ENCODE measurements at regions not wholly inside any gene's neighbourhood (a gene's known extent, or its start where the extent isn't known, plus 50 kb on each side); places are given as distances from the start of the nearest gene placed in this dataset.

- Histone ChIP-seq H3K36me3 (no peaks in the 10 kb centered on the region), H3K4me1 (ENCODE audit: control insufficient read depth in 1 of 2, low read depth in 2 of 2) (no peaks in the 10 kb centered on the region), H3K27me3 (replicated peaks; ENCODE audit: insufficient read depth) (no peaks in the 10 kb centered on the region), H3K27ac (no peak overlapping the region), H3K4me3 (no peak overlapping the region), H3K9me3 (no peaks in the 10 kb centered on the region)
- TF ChIP-seq, protein P1, sequence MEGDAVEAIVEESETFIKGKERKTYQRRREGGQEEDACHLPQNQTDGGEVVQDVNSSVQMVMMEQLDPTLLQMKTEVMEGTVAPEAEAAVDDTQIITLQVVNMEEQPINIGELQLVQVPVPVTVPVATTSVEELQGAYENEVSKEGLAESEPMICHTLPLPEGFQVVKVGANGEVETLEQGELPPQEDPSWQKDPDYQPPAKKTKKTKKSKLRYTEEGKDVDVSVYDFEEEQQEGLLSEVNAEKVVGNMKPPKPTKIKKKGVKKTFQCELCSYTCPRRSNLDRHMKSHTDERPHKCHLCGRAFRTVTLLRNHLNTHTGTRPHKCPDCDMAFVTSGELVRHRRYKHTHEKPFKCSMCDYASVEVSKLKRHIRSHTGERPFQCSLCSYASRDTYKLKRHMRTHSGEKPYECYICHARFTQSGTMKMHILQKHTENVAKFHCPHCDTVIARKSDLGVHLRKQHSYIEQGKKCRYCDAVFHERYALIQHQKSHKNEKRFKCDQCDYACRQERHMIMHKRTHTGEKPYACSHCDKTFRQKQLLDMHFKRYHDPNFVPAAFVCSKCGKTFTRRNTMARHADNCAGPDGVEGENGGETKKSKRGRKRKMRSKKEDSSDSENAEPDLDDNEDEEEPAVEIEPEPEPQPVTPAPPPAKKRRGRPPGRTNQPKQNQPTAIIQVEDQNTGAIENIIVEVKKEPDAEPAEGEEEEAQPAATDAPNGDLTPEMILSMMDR (IDR thresholded peaks at IDR 0.05) = no peak
- ATAC-seq (ENCODE audit: insufficient number of reproducible peaks, low FRiP score, low read depth) (no peak), DNase-seq (ENCODE audit: low spot score) (no peak)
Measured at GRCh38 chr5:4419281-4419680, 720.8 kb upstream of the ADAMTS16 start.

GRCh38 chr5:4420177-4420576, 720.0 kb upstream of the ADAMTS16 start:
- H3K4me1 ChIP-seq (ENCODE audit: control insufficient read depth in 1 of 2, low read depth in 2 of 2) = no peaks in the 10 kb centered on the region
- H3K36me3 ChIP-seq = no peaks in the 10 kb centered on the region
- no peak overlapping the region for H3K27ac ChIP-seq
- TF ChIP-seq, protein P1 (IDR thresholded peaks at IDR 0.05) = no peak
- ATAC-seq (ENCODE audit: insufficient number of reproducible peaks, low FRiP score, low read depth) (no peak), DNase-seq (ENCODE audit: low spot score) (no peak)
- no peaks in the 10 kb centered on the region for H3K9me3 ChIP-seq
- no peaks in the 10 kb centered on the region for H3K27me3 ChIP-seq (replicated peaks; ENCODE audit: insufficient read depth)
- no peak overlapping the region for H3K4me3 ChIP-seq

GRCh38 chr5:4420681-4421080, 719.4 kb upstream of the ADAMTS16 start:
- H3K4me3 ChIP-seq = no peak overlapping the region
- TF ChIP-seq, protein P1 (IDR thresholded peaks at IDR 0.05) = no peak
- H3K27ac ChIP-seq = no peak overlapping the region
- ATAC-seq (ENCODE audit: insufficient number of reproducible peaks, low FRiP score, low read depth) (no peak), DNase-seq (ENCODE audit: low spot score) (no peak)
- H3K27me3 ChIP-seq (replicated peaks; ENCODE audit: insufficient read depth) = no peaks in the 10 kb centered on the region
- H3K4me1 ChIP-seq (ENCODE audit: control insufficient read depth in 1 of 2, low read depth in 2 of 2) = no peaks in the 10 kb centered on the region
- H3K9me3 ChIP-seq = no peaks in the 10 kb centered on the region
- no peaks in the 10 kb centered on the region for H3K36me3 ChIP-seq

DNA sequence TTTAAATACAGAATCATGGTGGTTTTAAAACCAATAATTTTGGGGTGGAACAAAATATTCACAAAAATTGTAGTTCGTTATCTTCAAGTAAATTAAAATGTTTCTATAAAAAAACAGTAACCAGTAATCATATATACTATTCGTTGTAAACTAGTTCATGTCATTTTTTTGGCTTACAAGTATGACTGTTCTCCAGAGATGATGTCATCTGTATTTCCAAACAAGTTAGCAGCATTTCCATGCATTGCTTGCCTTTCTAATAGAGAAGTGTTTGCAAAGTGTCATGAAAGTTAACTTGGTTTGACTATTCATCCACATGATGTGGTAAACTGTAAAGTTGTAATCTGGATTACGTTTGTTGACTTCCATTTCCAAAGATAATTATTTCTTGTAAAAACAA, 717.9 kb upstream of the ADAMTS16 start:
- Histone ChIP-seq H3K9me3 (no peaks in the 10 kb centered on the region), H3K36me3 (no peaks in the 10 kb centered on the region), H3K27me3 (replicated peaks; ENCODE audit: insufficient read depth) (no peaks in the 10 kb centered on the region), H3K4me1 (ENCODE audit: control insufficient read depth in 1 of 2, low read depth in 2 of 2) (no peaks in the 10 kb centered on the region), H3K27ac (no peak overlapping the region), H3K4me3 (no peak overlapping the region)
- TF ChIP-seq, protein P1 (IDR thresholded peaks at IDR 0.05) = no peak
- DNase-seq (ENCODE audit: low spot score) (no peak), ATAC-seq (ENCODE audit: insufficient number of reproducible peaks, low FRiP score, low read depth) (no peak)

DNA sequence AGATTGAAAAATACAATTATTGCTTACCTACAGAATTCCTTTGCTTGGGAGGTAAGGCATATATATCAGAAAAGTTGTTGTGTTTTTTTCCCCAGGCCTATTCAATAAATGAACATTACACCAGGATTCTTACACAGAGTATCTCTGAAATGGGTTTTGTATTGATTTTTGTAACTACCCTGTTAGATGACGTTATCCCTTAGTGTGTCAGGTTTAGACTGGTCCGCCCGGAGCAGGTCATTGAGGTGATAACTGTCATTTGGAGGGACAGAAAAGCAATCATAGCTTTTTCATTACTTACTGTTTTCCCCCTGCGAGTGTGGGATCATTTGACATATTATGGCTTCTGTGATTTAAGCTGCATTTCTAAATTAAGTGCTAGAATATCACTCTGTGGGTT, 715.2 kb upstream of the ADAMTS16 start:
- no peak overlapping the region for H3K27ac ChIP-seq
- DNase-seq (ENCODE audit: low spot score) (no peak), ATAC-seq (ENCODE audit: insufficient number of reproducible peaks, low FRiP score, low read depth) (no peak)
- no peaks in the 10 kb centered on the region for H3K27me3 ChIP-seq (replicated peaks; ENCODE audit: insufficient read depth)
- H3K4me3 ChIP-seq = no peak overlapping the region
- no peaks in the 10 kb centered on the region for H3K9me3 ChIP-seq
- no peaks in the 10 kb centered on the region for H3K36me3 ChIP-seq
- TF ChIP-seq, protein P1 (IDR thresholded peaks at IDR 0.05) = no peak
- H3K4me1 ChIP-seq (ENCODE audit: control insufficient read depth in 1 of 2, low read depth in 2 of 2) = no peaks in the 10 kb centered on the region

Data from thoracic aorta (tissue), 2 donors.